GM21619 (cell line): ENCODE measurements at regions not wholly inside any gene's neighbourhood (a gene's known extent, or its start where the extent isn't known, plus 50 kb on each side); places are given as distances from the start of the nearest gene placed in this dataset.
"Not testable (repeated sequence)": the region's sequence is repeated elsewhere in the genome, so short reads cannot be mapped to it uniquely, and the experiment has no call there.

ENCODE experiments used
- ATAC-seq: cut with Tn5 transposase; IDR thresholded peaks from one replicate; pipeline ENCODE4 v1.9.1; 2021; ENCODE audit not compliant: unreplicated experiment

- peak; percentile 52 for ATAC-seq
Observed at GRCh38 chr1:56135069-56135863, 444.1 kb downstream of the PLPP3 start.

GRCh38 chr1:56133522-56134472, 445.6 kb downstream of the PLPP3 start:
- ATAC-seq = peak; percentile 57

GRCh38 chr1:56132520-56132919, 446.8 kb downstream of the PLPP3 start:
- ATAC-seq = no peak

GRCh38 chr1:56129837-56130236, 449.5 kb downstream of the PLPP3 start:
- no peak for ATAC-seq

GRCh38 chr1:56125316-56125715, 454.0 kb downstream of the PLPP3 start:
- ATAC-seq = no peak

GRCh38 chr1:56123826-56124225, 455.5 kb downstream of the PLPP3 start:
- ATAC-seq = no peak

GRCh38 chr1:56123421-56123820, 455.9 kb downstream of the PLPP3 start:
- no peak for ATAC-seq

GRCh38 chr1:56120021-56120420, 459.3 kb downstream of the PLPP3 start:
- no peak for ATAC-seq

- not testable (repeated sequence) for ATAC-seq
Observed at GRCh38 chr1:56118676-56119075, 460.7 kb downstream of the PLPP3 start.

GRCh38 chr1:56115701-56116100, 463.7 kb downstream of the PLPP3 start:
- ATAC-seq = no peak

- ATAC-seq = no peak
Observed at GRCh38 chr1:56113679-56114078, 465.7 kb downstream of the PLPP3 start.

GRCh38 chr1:56107275-56107638, 472.1 kb downstream of the PLPP3 start:
- no peak for ATAC-seq

- no peak for ATAC-seq
Observed at GRCh38 chr1:56106531-56107274, 472.7 kb downstream of the PLPP3 start.

GRCh38 chr1:56105397-56105796, 474.0 kb downstream of the PLPP3 start:
- ATAC-seq = no peak

GRCh38 chr1:56099766-56100265, 479.5 kb downstream of the PLPP3 start:
- ATAC-seq = no peak

GRCh38 chr1:56098946-56099345, 480.4 kb downstream of the PLPP3 start:
- no peak for ATAC-seq

- no peak for ATAC-seq
Observed at GRCh38 chr1:56097713-56098112, 481.6 kb downstream of the PLPP3 start.

- no peak for ATAC-seq
Observed at GRCh38 chr1:56095696-56096665, 483.4 kb downstream of the PLPP3 start.

GRCh38 chr1:56094168-56094567, 485.2 kb downstream of the PLPP3 start:
- ATAC-seq = no peak
